Adrenal gland (tissue), 5 donors: ENCODE measurements at regions not wholly inside any gene's neighbourhood (a gene's known extent, or its start where the extent isn't known, plus 50 kb on each side); places are given as distances from the start of the nearest gene placed in this dataset.

Experiments
- CTCF ChIP-seq, 6 experiments: fragments of 450-650 bp in 4 of 6; fragments of 200-600 bp in 2 of 6; sonication (generic) in 1 of 6; IDR thresholded peaks; 1 replicate in 5 of 6; 2 replicates in 1 of 6; pipeline versions ENCODE4 v1.5.1 to v1.8.0; 2016 to 2021; ENCODE audit warnings: antibody characterized with exemption in 6 of 6, mild to moderate bottlenecking in 2 of 6, moderate library complexity in 1 of 6
- POLR2A ChIP-seq, 2 donors: fragments of 450-650 bp; IDR thresholded peaks; one replicate each; pipeline ENCODE4 v1.6.1; 2017; ENCODE audit warnings: antibody characterized with exemption in 2 of 2, mild to moderate bottlenecking in 2 of 2, moderate library complexity in 1 of 2
- donor health status: DM: no; HTN: no; CAD: no.

GRCh38 chr2:31770741-31771140 is 190.0 kb upstream of the SRD5A2 start:
- TF ChIP-seq CTCF (IDR thresholded peaks at IDR 0.05) = no peak
- TF ChIP-seq POLR2A (IDR thresholded peaks at IDR 0.05) = no peak
